Mesendoderm (in vitro differentiated cells): ENCODE measurements at regions not wholly inside any gene's neighbourhood (a gene's known extent, or its start where the extent isn't known, plus 50 kb on each side); places are given as distances from the start of the nearest gene placed in this dataset.

Experiments used
- DNase-seq: peaks from one replicate; pipeline ENCODE4 v3.0.0; 2013
- H2AK5ac ChIP-seq: 2 replicates; pipeline ENCODE4 v1.6.1; 2013; ENCODE audit warnings: low read length, inconsistent platforms
- H2BK120ac ChIP-seq: 2 replicates; pipeline ENCODE4 v1.6.1; 2013; ENCODE audit warnings: low read depth, mild to moderate bottlenecking, low read length, moderate library complexity, mixed read lengths
- H2BK15ac ChIP-seq: replicated peaks from 2 replicates; pipeline ENCODE4 v1.6.1; 2013; ENCODE audit warnings: low read depth, mild to moderate bottlenecking, moderate library complexity
- H2BK5ac ChIP-seq: 2 replicates; pipeline ENCODE4 v1.6.1; 2013; ENCODE audit warnings: low read length, inconsistent platforms
- H3K18ac ChIP-seq: 2 replicates; pipeline ENCODE4 v1.6.1; 2013; ENCODE audit warnings: mild to moderate bottlenecking, low read length, mixed read lengths
- H3K23ac ChIP-seq: one replicate; pipeline ENCODE4 v1.6.1; 2013; ENCODE audit warnings: low read length
- H3K27ac ChIP-seq: 2 replicates; pipeline ENCODE4 v1.5.1; 2013; ENCODE audit warnings: low read depth, mild to moderate bottlenecking, inconsistent platforms, low read length, moderate library complexity
- H3K27me3 ChIP-seq: 2 replicates; pipeline ENCODE4 v1.6.1; 2013; ENCODE audit warnings: low read length, control low read depth, mild to moderate bottlenecking, inconsistent platforms; ENCODE audit not compliant: insufficient read depth, poor library complexity
- H3K36me3 ChIP-seq: 2 replicates; pipeline ENCODE4 v1.6.1; 2013; ENCODE audit warnings: low read length, inconsistent platforms; ENCODE audit not compliant: control insufficient read depth, insufficient read depth
- H3K4ac ChIP-seq: one replicate; pipeline ENCODE4 v1.6.1; 2013; ENCODE audit warnings: low read depth, mild to moderate bottlenecking, low read length, moderate library complexity
- H3K4me1 ChIP-seq: 2 replicates; pipeline ENCODE4 v1.6.1; 2013; ENCODE audit warnings: low read depth, low read length, inconsistent platforms; ENCODE audit not compliant: control insufficient read depth
- H3K4me2 ChIP-seq: 2 replicates; pipeline ENCODE4 v1.6.1; 2013; ENCODE audit warnings: low read length
- H3K4me3 ChIP-seq: 2 replicates; pipeline ENCODE4 v1.5.1; 2013; ENCODE audit warnings: mild to moderate bottlenecking, low read length
- H3K56ac ChIP-seq: one replicate; pipeline ENCODE4 v1.6.1; 2013; ENCODE audit warnings: low read length
- H3K79me1 ChIP-seq: 2 replicates; pipeline ENCODE4 v1.6.1; 2013; ENCODE audit warnings: low read length, inconsistent platforms
- H3K79me2 ChIP-seq: 2 replicates; pipeline ENCODE4 v1.6.1; 2013; ENCODE audit warnings: mild to moderate bottlenecking, low read length; ENCODE audit not compliant: control insufficient read depth, insufficient read depth
- H3K9ac ChIP-seq: 2 replicates; pipeline ENCODE4 v1.6.1; 2013; ENCODE audit warnings: low read length, inconsistent platforms
- H4K5ac ChIP-seq: one replicate; pipeline ENCODE4 v1.6.1; 2013; ENCODE audit warnings: low read length
- H4K8ac ChIP-seq: one replicate; pipeline ENCODE4 v1.6.1; 2013; ENCODE audit warnings: low read depth, mild to moderate bottlenecking, control low read depth, low read length, moderate library complexity
- WGBS: extraction: QIAGEN DNeasy Blood & Tissue Kit; methylation state at CpG from one replicate; pipeline ENCODE4 v1.1.7; 2013; ENCODE audit warnings: low lambda C conversion rate, missing lambda C conversion rate; ENCODE audit not compliant: insufficient coverage; ENCODE audit errors: extremely low coverage; 5-methylcytosine and 5-hydroxymethylcytosine counted together

GRCh38 chr2:71827524-71827901, 320.1 kb downstream of the CYP26B1 start:
- DNase-seq, result no peak
- WGBS, result no CpG with 5 or more reads among the region's 6 CpGs
- H3K79me1 ChIP-seq, result no peaks in the 10 kb centered on the region

GRCh38 chr2:71826826-71827523, 320.7 kb downstream of the CYP26B1 start:
- Histone ChIP-seq H3K4me1 (no peaks in the 10 kb centered on the region), H3K18ac (no peak overlapping the region), H2BK120ac (no peak overlapping the region), H3K9ac (no peak overlapping the region), H3K36me3 (no peaks in the 10 kb centered on the region), H4K8ac (no peak overlapping the region), H3K56ac (no peak overlapping the region), H3K27me3 (no peaks in the 10 kb centered on the region), H3K4me3 (no peak overlapping the region), H4K5ac (no peak overlapping the region), H3K79me1 (no peaks in the 10 kb centered on the region), H3K79me2 (no peaks in the 10 kb centered on the region), H3K23ac (no peak overlapping the region), H3K4ac (no peak overlapping the region), H3K27ac (no peak overlapping the region), H3K4me2 (no peak overlapping the region), H2AK5ac (no peak overlapping the region), H2BK15ac (no peak overlapping the region), H2BK5ac (no peak overlapping the region)
- WGBS, result no CpG with 5 or more reads among the region's 5 CpGs
- no peak for DNase-seq

More at GRCh38 chr2:71827524-71827901, 320.1 kb downstream of the CYP26B1 start:
- H3K79me2 ChIP-seq, result no peaks in the 10 kb centered on the region
- H4K5ac ChIP-seq, result no peak overlapping the region
- H3K4me3 ChIP-seq, result no peak overlapping the region
- no peak overlapping the region for H2AK5ac ChIP-seq
- H3K23ac ChIP-seq, result no peak overlapping the region
- no peak overlapping the region for H2BK5ac ChIP-seq
- no peak overlapping the region for H3K4me2 ChIP-seq
- no peak overlapping the region for H2BK15ac ChIP-seq
- H3K36me3 ChIP-seq, result no peaks in the 10 kb centered on the region
- H3K56ac ChIP-seq, result no peak overlapping the region
- no peak overlapping the region for H3K9ac ChIP-seq
- no peak overlapping the region for H4K8ac ChIP-seq
- no peak overlapping the region for H3K27ac ChIP-seq
- no peak overlapping the region for H3K18ac ChIP-seq
- H3K4me1 ChIP-seq, result no peaks in the 10 kb centered on the region
- H3K4ac ChIP-seq, result no peak overlapping the region
- H3K27me3 ChIP-seq, result no peaks in the 10 kb centered on the region
- no peak overlapping the region for H2BK120ac ChIP-seq

- Histone ChIP-seq H3K27ac (no peak overlapping the region), H3K36me3 (no peaks in the 10 kb centered on the region), H3K79me1 (no peaks in the 10 kb centered on the region), H3K4me1 (no peaks in the 10 kb centered on the region), H2BK120ac (no peak overlapping the region), H3K4me2 (no peak overlapping the region), H4K8ac (no peak overlapping the region), H2AK5ac (no peak overlapping the region), H3K79me2 (no peaks in the 10 kb centered on the region), H2BK15ac (no peak overlapping the region), H3K4me3 (no peak overlapping the region), H3K56ac (no peak overlapping the region), H4K5ac (no peak overlapping the region), H3K23ac (no peak overlapping the region), H3K18ac (no peak overlapping the region), H3K27me3 (no peaks in the 10 kb centered on the region), H3K4ac (no peak overlapping the region), H2BK5ac (no peak overlapping the region), H3K9ac (no peak overlapping the region)
- no CpG with 5 or more reads among the region's 3 CpGs for WGBS
- DNase-seq, result no peak
These were observed 321.4 kb downstream of the CYP26B1 start for GRCh38 chr2:71826299-71826698.

- Histone ChIP-seq H3K23ac (no peak overlapping the region), H3K27me3 (no peaks in the 10 kb centered on the region), H4K8ac (no peak overlapping the region), H3K56ac (no peak overlapping the region), H3K36me3 (no peaks in the 10 kb centered on the region), H3K27ac (no peak overlapping the region), H3K9ac (no peak overlapping the region), H2BK5ac (no peak overlapping the region), H4K5ac (no peak overlapping the region), H3K79me2 (no peaks in the 10 kb centered on the region), H3K79me1 (no peaks in the 10 kb centered on the region), H2BK15ac (no peak overlapping the region), H3K4ac (no peak overlapping the region), H3K4me1 (no peaks in the 10 kb centered on the region), H2AK5ac (no peak overlapping the region), H2BK120ac (no peak overlapping the region), H3K4me3 (no peak overlapping the region), H3K4me2 (no peak overlapping the region), H3K18ac (no peak overlapping the region)
- no CpG with 5 or more reads among the region's 2 CpGs for WGBS
- no peak for DNase-seq
These were observed 323.2 kb downstream of the CYP26B1 start for GRCh38 chr2:71824436-71824835.

GRCh38 chr2:71823526-71823925, 324.1 kb downstream of the CYP26B1 start:
- H4K8ac ChIP-seq, result no peak overlapping the region
- no peak overlapping the region for H2BK120ac ChIP-seq
- H2BK5ac ChIP-seq, result no peak overlapping the region
- no peak overlapping the region for H4K5ac ChIP-seq
- H3K36me3 ChIP-seq, result no peaks in the 10 kb centered on the region
- no peak for DNase-seq
- H3K79me1 ChIP-seq, result no peaks in the 10 kb centered on the region
- H3K4ac ChIP-seq, result no peak overlapping the region
- H3K27ac ChIP-seq, result no peak overlapping the region
- H3K4me2 ChIP-seq, result no peak overlapping the region
- H3K9ac ChIP-seq, result no peak overlapping the region
- H3K79me2 ChIP-seq, result no peaks in the 10 kb centered on the region
- no peaks in the 10 kb centered on the region for H3K4me1 ChIP-seq
- H3K27me3 ChIP-seq, result no peaks in the 10 kb centered on the region
- no peak overlapping the region for H3K18ac ChIP-seq
- H2AK5ac ChIP-seq, result no peak overlapping the region
- no peak overlapping the region for H3K23ac ChIP-seq
- no peak overlapping the region for H2BK15ac ChIP-seq
- H3K4me3 ChIP-seq, result no peak overlapping the region
- no peak overlapping the region for H3K56ac ChIP-seq

GRCh38 chr2:71822463-71822862, 325.2 kb downstream of the CYP26B1 start:
- no peaks in the 10 kb centered on the region for H3K4me1 ChIP-seq
- no peaks in the 10 kb centered on the region for H3K79me1 ChIP-seq
- no peaks in the 10 kb centered on the region for H3K79me2 ChIP-seq
- no peak overlapping the region for H3K18ac ChIP-seq
- H3K23ac ChIP-seq, result no peak overlapping the region
- H3K4me3 ChIP-seq, result no peak overlapping the region
- no peaks in the 10 kb centered on the region for H3K36me3 ChIP-seq
- H4K8ac ChIP-seq, result no peak overlapping the region
- no peak overlapping the region for H3K4me2 ChIP-seq
- no peak overlapping the region for H3K9ac ChIP-seq
- H3K27me3 ChIP-seq, result no peaks in the 10 kb centered on the region
- no peak overlapping the region for H2BK5ac ChIP-seq
- no peak for DNase-seq
- no peak overlapping the region for H2BK15ac ChIP-seq
- H2AK5ac ChIP-seq, result no peak overlapping the region
- no peak overlapping the region for H3K27ac ChIP-seq
- H2BK120ac ChIP-seq, result no peak overlapping the region
- no peak overlapping the region for H4K5ac ChIP-seq
- H3K4ac ChIP-seq, result no peak overlapping the region
- H3K56ac ChIP-seq, result no peak overlapping the region
